ENCODE measurements at regions not wholly inside any gene's neighbourhood (a gene's known extent, or its start where the extent isn't known, plus 50 kb on each side); places are given as distances from the start of the nearest gene placed in this dataset.

DNA sequence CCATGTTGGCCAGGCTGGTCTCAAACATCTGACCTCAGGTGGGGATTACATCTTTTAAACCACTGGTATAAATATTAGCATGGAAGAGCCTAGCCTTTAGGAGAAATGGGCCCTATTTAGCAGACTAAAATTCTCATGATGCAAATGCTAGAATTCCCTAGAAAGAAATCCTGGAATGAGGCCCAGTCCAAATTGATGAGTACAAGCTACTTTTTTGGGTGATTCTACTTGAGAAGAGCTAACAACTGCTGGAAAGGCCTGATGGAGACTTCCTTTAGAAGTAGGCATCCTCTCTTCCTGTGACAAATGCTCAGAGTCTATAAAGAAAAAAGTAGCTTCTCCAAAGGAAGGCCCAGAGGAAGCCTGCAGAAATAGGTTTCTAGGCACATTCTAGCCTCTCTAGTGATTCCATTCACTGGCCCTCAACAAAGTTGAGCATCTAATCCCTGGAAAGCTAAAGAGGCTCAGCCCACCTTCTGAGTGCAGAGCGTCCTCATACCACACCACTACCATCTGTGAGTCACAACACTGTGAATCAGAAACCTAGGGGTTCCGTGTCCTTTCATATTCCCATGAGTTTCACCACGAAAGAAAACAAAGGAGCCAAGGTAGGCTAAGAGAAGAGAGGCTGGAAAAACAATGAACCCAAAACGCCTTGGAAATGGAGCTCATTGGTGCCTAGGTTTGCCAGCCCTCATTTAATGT is 183.1 kb downstream of the C1D start:
- no peaks in the 10 kb centered on the region for H3K36me3 ChIP-seq (replicated peaks in 1 of 2)
- DNase-seq, result no peak
- no peak for TF ChIP-seq POLR2A (IDR thresholded peaks at IDR 0.05)
- TF ChIP-seq, protein P1, sequence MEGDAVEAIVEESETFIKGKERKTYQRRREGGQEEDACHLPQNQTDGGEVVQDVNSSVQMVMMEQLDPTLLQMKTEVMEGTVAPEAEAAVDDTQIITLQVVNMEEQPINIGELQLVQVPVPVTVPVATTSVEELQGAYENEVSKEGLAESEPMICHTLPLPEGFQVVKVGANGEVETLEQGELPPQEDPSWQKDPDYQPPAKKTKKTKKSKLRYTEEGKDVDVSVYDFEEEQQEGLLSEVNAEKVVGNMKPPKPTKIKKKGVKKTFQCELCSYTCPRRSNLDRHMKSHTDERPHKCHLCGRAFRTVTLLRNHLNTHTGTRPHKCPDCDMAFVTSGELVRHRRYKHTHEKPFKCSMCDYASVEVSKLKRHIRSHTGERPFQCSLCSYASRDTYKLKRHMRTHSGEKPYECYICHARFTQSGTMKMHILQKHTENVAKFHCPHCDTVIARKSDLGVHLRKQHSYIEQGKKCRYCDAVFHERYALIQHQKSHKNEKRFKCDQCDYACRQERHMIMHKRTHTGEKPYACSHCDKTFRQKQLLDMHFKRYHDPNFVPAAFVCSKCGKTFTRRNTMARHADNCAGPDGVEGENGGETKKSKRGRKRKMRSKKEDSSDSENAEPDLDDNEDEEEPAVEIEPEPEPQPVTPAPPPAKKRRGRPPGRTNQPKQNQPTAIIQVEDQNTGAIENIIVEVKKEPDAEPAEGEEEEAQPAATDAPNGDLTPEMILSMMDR (IDR thresholded peaks at IDR 0.05), result no peak
- intact Hi-C loops (cut with DNase I), result no loop called here
- no peaks in the 10 kb centered on the region for H3K4me1 ChIP-seq (replicated peaks in 1 of 2)
- H3K27ac ChIP-seq, result no peak overlapping the region
- 80 to 87% (median 84%) methylated on average over 4 of the region's 4 CpGs for WGBS, 4 donors
- no peaks in the 10 kb centered on the region for H3K9me3 ChIP-seq (replicated peaks in 1 of 3)
- H3K27me3 ChIP-seq, result no peaks in the 10 kb centered on the region
- no peak overlapping the region for H3K4me3 ChIP-seq

DNA sequence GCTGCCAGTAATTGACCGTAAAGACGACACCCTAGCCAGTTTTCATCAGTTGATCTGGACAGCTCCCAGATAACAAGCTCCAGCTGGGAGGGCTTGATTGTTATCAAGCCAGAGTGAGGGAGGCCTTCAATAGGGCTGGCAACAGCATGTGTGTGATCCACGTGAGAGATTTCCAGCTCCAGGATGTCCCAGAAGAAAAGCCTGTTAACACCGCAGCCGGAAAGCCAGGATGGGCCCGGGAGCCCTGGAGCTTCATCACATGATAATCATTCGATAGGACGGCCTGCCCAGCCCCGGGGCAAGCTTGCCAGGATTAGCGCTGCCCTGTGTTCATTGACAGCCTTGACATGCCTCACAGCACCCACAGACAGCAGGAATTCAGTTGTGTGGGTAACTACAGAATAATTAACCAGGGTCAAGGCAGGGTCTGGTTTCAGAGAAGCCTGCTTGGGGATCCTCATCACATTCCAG is 182.5 kb downstream of the C1D start:
- intact Hi-C loops (cut with DNase I), result no loop called here
- no peak overlapping the region for H3K4me3 ChIP-seq
- H3K27me3 ChIP-seq, result no peaks in the 10 kb centered on the region
- no peaks in the 10 kb centered on the region for H3K9me3 ChIP-seq (replicated peaks in 1 of 3)
- no peaks in the 10 kb centered on the region for H3K36me3 ChIP-seq (replicated peaks in 1 of 2)
- no peak overlapping the region for H3K27ac ChIP-seq
- WGBS, 4 donors, result 70 to 78% (median 72%) methylated on average over 9 to 10 of the region's 10 CpGs
- TF ChIP-seq POLR2A (IDR thresholded peaks at IDR 0.05), result no peak
- TF ChIP-seq, protein P1 (IDR thresholded peaks at IDR 0.05), result no peak
- DNase-seq, result no peak
- H3K4me1 ChIP-seq (replicated peaks in 1 of 2), result no peaks in the 10 kb centered on the region

DNA sequence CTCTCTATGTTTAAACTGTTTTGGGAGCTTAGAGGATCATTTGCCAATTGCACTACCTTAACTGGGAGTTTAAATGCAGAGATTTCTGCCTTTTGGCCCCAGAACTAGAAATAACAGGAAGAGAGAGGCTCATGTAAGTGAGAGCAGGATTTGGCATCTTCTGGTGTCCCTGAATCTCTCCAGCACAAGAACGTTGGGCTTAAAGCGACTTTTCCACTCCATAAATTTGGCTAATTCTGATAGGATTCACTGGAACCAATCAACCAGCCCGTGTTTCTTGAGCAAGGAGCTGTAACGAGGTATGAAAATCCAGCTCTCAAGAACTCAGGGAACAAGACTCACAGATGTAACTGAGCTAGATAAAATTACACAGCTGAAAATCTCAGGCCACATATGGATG is 181.0 kb downstream of the C1D start:
- no peak for TF ChIP-seq POLR2A (IDR thresholded peaks at IDR 0.05)
- TF ChIP-seq, protein P1 (IDR thresholded peaks at IDR 0.05), result no peak
- no peaks in the 10 kb centered on the region for H3K9me3 ChIP-seq (replicated peaks in 1 of 3)
- no peaks in the 10 kb centered on the region for H3K27me3 ChIP-seq
- no peak overlapping the region for H3K4me3 ChIP-seq
- H3K27ac ChIP-seq, result no peak overlapping the region
- no peak for DNase-seq
- intact Hi-C loops (cut with DNase I), result no loop called here
- no peaks in the 10 kb centered on the region for H3K36me3 ChIP-seq (replicated peaks in 1 of 2)
- H3K4me1 ChIP-seq (replicated peaks in 1 of 2), result no peaks in the 10 kb centered on the region
- 50 to 60% (median 59%) methylated on average over 4 of the region's 4 CpGs for WGBS, 4 donors

DNA sequence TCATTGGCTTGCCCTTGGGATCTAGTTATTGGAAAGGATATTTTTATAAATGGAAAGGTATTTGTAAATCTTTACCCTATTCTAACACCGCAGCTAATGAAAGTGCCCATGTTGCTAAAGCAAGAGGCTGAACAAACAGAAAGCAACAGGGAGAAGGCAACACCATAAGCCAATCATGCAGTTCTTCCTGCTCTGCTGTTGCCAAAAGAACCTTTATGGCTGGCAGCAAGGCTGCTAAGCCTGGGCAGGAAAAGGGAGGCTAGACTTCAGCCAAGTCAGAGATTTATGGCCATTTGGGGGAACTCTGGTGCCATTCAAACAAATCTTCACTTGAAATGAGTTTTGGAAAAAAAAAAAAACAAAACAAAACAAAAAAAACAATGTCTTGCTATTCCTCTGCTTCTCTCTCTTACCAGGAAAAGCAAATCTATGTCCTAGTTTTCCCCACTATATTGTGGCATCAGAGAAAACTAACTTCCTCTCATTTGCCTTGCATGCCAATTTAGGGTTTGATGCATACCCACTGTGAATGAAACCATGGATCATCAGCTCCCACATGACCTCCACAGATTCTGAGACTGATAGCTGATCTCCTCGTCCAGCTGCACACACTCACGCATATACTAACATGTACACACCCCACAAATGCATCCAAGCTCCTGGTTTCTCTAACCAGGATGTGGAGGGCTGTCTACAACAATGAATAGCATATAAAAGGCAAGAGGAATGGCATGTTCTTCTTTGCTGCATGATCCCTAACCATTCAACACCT is 179.3 kb downstream of the C1D start:
- Histone ChIP-seq H3K9me3 (replicated peaks in 1 of 3) (no peaks in the 10 kb centered on the region), H3K4me1 (replicated peaks in 1 of 2) (no peaks in the 10 kb centered on the region), H3K36me3 (replicated peaks in 1 of 2) (no peaks in the 10 kb centered on the region), H3K27me3 (no peaks in the 10 kb centered on the region), H3K27ac (no peak overlapping the region), H3K4me3 (no peak overlapping the region)
- DNase-seq, result no peak
- no peak for TF ChIP-seq POLR2A (IDR thresholded peaks at IDR 0.05)
- TF ChIP-seq, protein P1 (IDR thresholded peaks at IDR 0.05), result no peak
- 69 to 74% (median 72%) methylated on average over 3 of the region's 3 CpGs for WGBS, 4 donors
- intact Hi-C loops (cut with DNase I), result no loop called here

All from adrenal gland (tissue), 9 donors.